ENCODE measurements at regions not wholly inside any gene's neighbourhood (a gene's known extent, or its start where the extent isn't known, plus 50 kb on each side); places are given as distances from the start of the nearest gene placed in this dataset.

DNA sequence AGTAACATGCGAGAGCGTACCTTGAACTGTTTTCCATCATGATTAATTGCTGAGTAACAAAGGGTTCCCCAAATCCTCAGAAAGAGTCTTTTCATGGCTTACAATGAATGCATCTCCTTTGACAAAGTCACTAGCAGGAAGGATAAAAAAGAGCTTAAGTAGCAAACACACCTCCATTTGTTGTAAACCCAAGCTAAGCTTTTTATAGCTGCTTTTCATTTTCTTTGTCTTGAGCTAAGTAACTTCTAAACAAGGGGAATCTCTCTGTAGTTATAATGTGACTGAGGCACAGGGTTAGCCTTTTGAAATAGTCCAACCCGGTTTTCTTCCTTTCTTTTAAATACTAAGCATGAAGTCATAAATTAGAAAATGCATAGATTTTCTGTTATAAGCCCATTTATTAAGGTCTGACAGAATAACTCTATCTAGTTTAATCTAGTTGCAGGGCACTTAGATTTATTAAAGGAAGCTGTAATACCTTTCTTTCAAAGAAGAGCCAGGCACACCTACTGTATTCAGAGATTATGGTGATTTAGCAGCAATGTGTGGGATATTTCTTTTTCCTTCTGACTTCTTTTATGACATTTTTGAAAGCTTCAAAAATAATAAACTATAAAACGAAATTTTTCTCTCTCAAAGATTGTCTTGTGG lies 226.9 kb upstream of the SMIM31 start:
- Mint-ChIP-seq H3K4me1 (no peaks in the 10 kb centered on the region), H3K27ac (no peak overlapping the region), H3K36me3 (ENCODE audit: low read depth) (no peaks in the 10 kb centered on the region), H3K9me3 (peaks cover 4% of the 10 kb centered on the region), H3K4me3 (no peak overlapping the region), H3K27me3 (ENCODE audit: low read depth, poor library complexity) (no peaks in the 10 kb centered on the region)
- no peak for DNase-seq
- TF ChIP-seq, protein P1, sequence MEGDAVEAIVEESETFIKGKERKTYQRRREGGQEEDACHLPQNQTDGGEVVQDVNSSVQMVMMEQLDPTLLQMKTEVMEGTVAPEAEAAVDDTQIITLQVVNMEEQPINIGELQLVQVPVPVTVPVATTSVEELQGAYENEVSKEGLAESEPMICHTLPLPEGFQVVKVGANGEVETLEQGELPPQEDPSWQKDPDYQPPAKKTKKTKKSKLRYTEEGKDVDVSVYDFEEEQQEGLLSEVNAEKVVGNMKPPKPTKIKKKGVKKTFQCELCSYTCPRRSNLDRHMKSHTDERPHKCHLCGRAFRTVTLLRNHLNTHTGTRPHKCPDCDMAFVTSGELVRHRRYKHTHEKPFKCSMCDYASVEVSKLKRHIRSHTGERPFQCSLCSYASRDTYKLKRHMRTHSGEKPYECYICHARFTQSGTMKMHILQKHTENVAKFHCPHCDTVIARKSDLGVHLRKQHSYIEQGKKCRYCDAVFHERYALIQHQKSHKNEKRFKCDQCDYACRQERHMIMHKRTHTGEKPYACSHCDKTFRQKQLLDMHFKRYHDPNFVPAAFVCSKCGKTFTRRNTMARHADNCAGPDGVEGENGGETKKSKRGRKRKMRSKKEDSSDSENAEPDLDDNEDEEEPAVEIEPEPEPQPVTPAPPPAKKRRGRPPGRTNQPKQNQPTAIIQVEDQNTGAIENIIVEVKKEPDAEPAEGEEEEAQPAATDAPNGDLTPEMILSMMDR (IDR thresholded peaks at IDR 0.05) = no peak

DNA sequence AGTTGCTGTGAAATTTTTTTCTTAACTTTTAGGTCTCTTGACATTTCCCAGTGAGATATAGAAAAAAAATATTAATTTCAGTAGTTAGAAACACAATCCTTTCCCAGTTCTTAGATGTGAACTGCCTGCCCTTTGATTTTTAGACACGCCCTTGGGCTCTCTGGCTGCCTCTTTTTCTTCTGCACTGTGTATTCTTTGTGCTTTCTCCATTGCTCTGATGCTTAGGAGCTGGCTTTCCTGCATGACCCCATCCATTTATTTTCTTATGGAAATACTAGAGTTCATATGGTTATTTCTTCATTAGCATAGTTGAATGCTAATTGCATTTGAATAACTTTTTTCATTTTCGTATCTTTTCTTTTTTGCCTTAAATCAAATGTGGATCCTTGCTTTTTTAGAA lies 224.9 kb upstream of the SMIM31 start:
- TF ChIP-seq, protein P1 (IDR thresholded peaks at IDR 0.05) = no peak
- Mint-ChIP-seq H3K27me3 (ENCODE audit: low read depth, poor library complexity) (no peaks in the 10 kb centered on the region), H3K4me3 (no peak overlapping the region), H3K9me3 (peaks cover 4% of the 10 kb centered on the region), H3K36me3 (ENCODE audit: low read depth) (no peaks in the 10 kb centered on the region), H3K4me1 (no peaks in the 10 kb centered on the region), H3K27ac (no peak overlapping the region)
- DNase-seq = no peak

DNA sequence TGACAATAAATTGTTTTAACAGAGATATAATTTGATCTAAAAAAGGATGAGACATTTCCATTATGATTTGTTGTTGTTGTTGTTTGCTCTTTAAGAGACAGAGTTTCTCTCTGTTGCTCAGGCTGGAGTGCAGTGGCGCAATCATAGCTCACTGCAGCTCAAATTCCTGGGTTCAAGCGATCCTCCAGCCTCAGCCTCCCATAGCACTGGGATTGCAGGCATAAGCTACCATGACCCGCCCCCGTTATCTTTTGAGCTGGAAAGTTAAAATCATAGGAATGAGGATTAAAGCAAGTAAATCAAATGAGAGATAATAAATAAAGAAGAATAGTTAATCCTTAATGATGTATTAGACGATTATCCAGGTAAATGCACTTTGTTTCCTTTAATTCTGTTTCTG lies 224.4 kb upstream of the SMIM31 start:
- H3K27me3 Mint-ChIP-seq (ENCODE audit: low read depth, poor library complexity) = no peaks in the 10 kb centered on the region
- no peak for DNase-seq
- H3K4me3 Mint-ChIP-seq = no peak overlapping the region
- no peaks in the 10 kb centered on the region for H3K36me3 Mint-ChIP-seq (ENCODE audit: low read depth)
- no peaks in the 10 kb centered on the region for H3K4me1 Mint-ChIP-seq
- TF ChIP-seq, protein P1 (IDR thresholded peaks at IDR 0.05) = no peak
- H3K27ac Mint-ChIP-seq = no peak overlapping the region
- peaks cover 4% of the 10 kb centered on the region for H3K9me3 Mint-ChIP-seq

DNA sequence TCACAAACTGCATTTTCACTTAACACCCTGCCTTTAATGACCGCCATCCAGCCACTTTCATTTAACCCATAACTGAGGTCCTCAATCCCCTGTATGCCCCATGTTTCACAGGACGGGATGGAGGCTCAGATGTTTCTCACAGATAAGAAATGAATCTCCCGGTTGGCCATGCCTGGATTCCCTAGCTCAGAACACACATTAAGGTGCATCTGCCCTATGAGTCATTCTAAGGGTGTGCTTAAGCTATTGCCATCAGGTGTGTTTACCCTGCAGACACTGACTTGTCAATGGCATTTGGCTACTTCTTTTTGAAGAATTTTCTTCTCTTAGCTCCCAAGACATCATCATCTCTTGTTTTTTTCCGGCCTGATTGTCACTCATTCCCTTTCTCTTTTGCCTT lies 222.6 kb upstream of the SMIM31 start:
- TF ChIP-seq, protein P1 (IDR thresholded peaks at IDR 0.05) = no peak
- Mint-ChIP-seq H3K27ac (no peak overlapping the region), H3K9me3 (peaks cover 4% of the 10 kb centered on the region), H3K4me3 (no peak overlapping the region), H3K36me3 (ENCODE audit: low read depth) (no peaks in the 10 kb centered on the region), H3K27me3 (ENCODE audit: low read depth, poor library complexity) (no peaks in the 10 kb centered on the region), H3K4me1 (no peaks in the 10 kb centered on the region)
- no peak for DNase-seq

DNA sequence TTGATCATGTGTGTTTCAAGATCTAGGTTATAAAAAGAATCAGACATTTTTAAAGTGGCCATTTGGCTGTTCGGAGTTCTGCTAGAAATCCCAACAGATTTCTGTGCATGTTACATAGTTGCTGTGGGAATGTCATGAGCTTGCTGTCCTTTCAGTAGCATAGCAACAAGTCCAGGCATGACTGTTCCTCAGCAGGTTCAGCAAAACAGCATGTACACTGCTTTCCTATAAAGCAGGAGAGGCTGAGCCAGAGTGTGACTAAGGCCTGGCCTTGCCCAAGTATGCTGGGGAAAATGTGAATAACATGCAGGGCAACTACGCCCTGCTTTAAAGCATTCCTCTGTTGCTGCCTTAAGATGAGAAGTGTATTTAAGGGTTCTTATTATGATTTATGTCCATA lies 217.1 kb upstream of the SMIM31 start:
- DNase-seq = no peak
- TF ChIP-seq, protein P1 (IDR thresholded peaks at IDR 0.05) = no peak

DNA sequence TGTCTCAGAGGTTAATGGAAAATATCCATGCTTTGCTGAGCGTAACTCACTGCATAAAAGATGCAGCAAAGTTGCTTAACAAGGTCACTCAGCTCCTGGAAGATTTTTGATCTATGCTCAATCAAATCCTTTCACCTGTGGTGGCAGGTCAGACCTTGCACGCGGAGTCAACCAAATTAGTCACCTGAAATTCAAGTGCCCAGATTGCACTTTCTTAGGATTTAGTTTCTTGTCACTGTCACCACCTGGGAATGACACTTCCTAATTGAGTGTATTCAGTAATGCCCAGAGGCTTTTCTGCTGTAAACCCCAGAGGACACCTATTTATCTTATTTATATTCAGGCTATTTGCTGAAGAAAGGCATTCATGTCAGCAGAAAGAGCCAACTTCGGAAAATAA lies 215.8 kb upstream of the SMIM31 start:
- TF ChIP-seq, protein P1 (IDR thresholded peaks at IDR 0.05) = no peak
- no peaks in the 10 kb centered on the region for H3K27me3 Mint-ChIP-seq (ENCODE audit: low read depth, poor library complexity)
- no peak for DNase-seq
- H3K4me3 Mint-ChIP-seq = no peak overlapping the region
- H3K36me3 Mint-ChIP-seq (ENCODE audit: low read depth) = peaks cover 4% of the 10 kb centered on the region
- H3K4me1 Mint-ChIP-seq = no peaks in the 10 kb centered on the region
- peaks cover 16% of the 10 kb centered on the region for H3K9me3 Mint-ChIP-seq
- no peak overlapping the region for H3K27ac Mint-ChIP-seq

More for the DNA sequence above, 217.1 kb upstream of the SMIM31 start:
- Mint-ChIP-seq H3K27ac (no peak overlapping the region), H3K4me3 (no peak overlapping the region), H3K27me3 (ENCODE audit: low read depth, poor library complexity) (no peaks in the 10 kb centered on the region), H3K4me1 (no peaks in the 10 kb centered on the region), H3K9me3 (peaks cover 15% of the 10 kb centered on the region), H3K36me3 (ENCODE audit: low read depth) (peaks cover 4% of the 10 kb centered on the region)

Measured in nephron progenitor cell (in vitro differentiated cells).